K562 (cell line): ENCODE measurements at regions not wholly inside any gene's neighbourhood (a gene's known extent, or its start where the extent isn't known, plus 50 kb on each side); places are given as distances from the start of the nearest gene placed in this dataset.

ENCODE experiments used
- ATAC-seq: fragments of 200-7000 bp; cut with Tn5 transposase; 3 replicates; pipeline ENCODE4 v1.9.1; 2020; ENCODE audit warnings: moderate library complexity
- BruUV-seq: library from RNA; stranded (reverse); fragments of 400-500 nt; replicated peaks from 2 replicates; lab custom pipeline; 2021; lab: Mats Ljungman, UMichigan
- CTCF ChIA-PET: fragments of 300-600 bp; formaldehyde crosslinking; extraction: SDS; loops from one replicate; lab custom pipeline; 2021; ENCODE audit warnings: low intra/inter-chr PET ratio; lab: Yijun Ruan, JAX
- POLR2A ChIA-PET: fragments of 300-600, 350-650 bp; sonication (Branson Sonifier 250); formaldehyde crosslinking; extraction: SDS; loops from one replicate; lab custom pipeline; 2021; ENCODE audit warnings: antibody characterized with exemption, inconsistent platforms; lab: Yijun Ruan, JAX
- DNase-seq, 4 experiments: peaks; one replicate each; pipeline versions ENCODE4 v3.0.0 to v3.0.0-alpha.2; 2011 to 2018; ENCODE audit warnings: low spot score in 3 of 4, mixed read lengths in 3 of 4; ENCODE audit errors: extremely low read depth in 1 of 4
- FAIRE-seq: peaks from 2 replicates; lab custom pipeline; 2011; peaks lifted over from hg19 to GRCh38; lab: Jason Lieb, UNC
- H2AFZ ChIP-seq: 2 replicates; pipeline ENCODE4 v1.6.0; 2011; ENCODE audit warnings: low read depth, low read length, control low read depth, inconsistent platforms
- H3K27ac ChIP-seq: fragments of 200-600 bp; 3 replicates; pipeline ENCODE4 v1.8.0; 2011; ENCODE audit warnings: low read depth, mild to moderate bottlenecking, control low read depth, inconsistent platforms, low read length, moderate library complexity, mixed read lengths; ENCODE audit errors: extremely low read depth
- H3K27me3 ChIP-seq, 2 experiments: fragments of 300-600 bp in 1 of 2; 2 replicates in 1 of 2; 3 replicates in 1 of 2; pipeline versions ENCODE4 v1.6.0 to v1.8.0; 2011; ENCODE audit warnings: inconsistent platforms in 2 of 2, low read length in 2 of 2, mild to moderate bottlenecking in 1 of 2, mixed read lengths in 1 of 2, moderate library complexity in 1 of 2; ENCODE audit not compliant: control insufficient read depth in 2 of 2, insufficient read depth in 2 of 2
- H3K36me3 ChIP-seq: fragments of 300-600 bp; 3 replicates; pipeline ENCODE4 v1.8.0; 2011; ENCODE audit warnings: mild to moderate bottlenecking, low read length, inconsistent platforms; ENCODE audit not compliant: control insufficient read depth, insufficient read depth
- H3K4me1 ChIP-seq, 2 experiments: fragments of 200-600 bp in 1 of 2; replicated peaks in 1 of 2; 2 replicates in 1 of 2; 3 replicates in 1 of 2; pipeline versions ENCODE4 v1.5.1 to v1.8.0; 2011; ENCODE audit warnings: inconsistent platforms in 2 of 2, low read length in 2 of 2, mild to moderate bottlenecking in 1 of 2, mixed read lengths in 1 of 2, moderate library complexity in 1 of 2; ENCODE audit not compliant: control insufficient read depth in 2 of 2, insufficient read depth in 2 of 2
- H3K4me2 ChIP-seq: 2 replicates; pipeline ENCODE4 v1.6.1; 2011; ENCODE audit warnings: low read length, control low read depth, inconsistent platforms, mixed read lengths; ENCODE audit not compliant: insufficient read depth
- H3K4me3 ChIP-seq: fragments of 200-600 bp; sonication (generic), shearing (Covaris generic); 2 replicates; pipeline ENCODE4 v1.5.1; 2016; ENCODE audit warnings: control low read depth, inconsistent platforms
- H3K79me2 ChIP-seq: fragments of 200-600 bp; 3 replicates; pipeline ENCODE4 v1.8.0; 2011; ENCODE audit warnings: low read length, inconsistent platforms; ENCODE audit not compliant: control insufficient read depth, insufficient read depth
- H3K9ac ChIP-seq, 2 experiments: 2 replicates each; pipeline versions ENCODE4 v1.6.0 to v1.6.1; 2011; ENCODE audit warnings: low read depth in 2 of 2, low read length in 2 of 2, control low read depth in 1 of 2, inconsistent platforms in 1 of 2, mild to moderate bottlenecking in 1 of 2, mixed read lengths in 1 of 2; ENCODE audit not compliant: insufficient read depth in 1 of 2
- H3K9me1 ChIP-seq: one replicate; pipeline ENCODE4 v1.6.0; 2011; ENCODE audit warnings: inconsistent platforms, mild to moderate bottlenecking, low read length, moderate library complexity; ENCODE audit not compliant: control insufficient read depth, insufficient read depth
- H3K9me3 ChIP-seq: replicated peaks from 2 replicates; pipeline ENCODE4 v1.5.1; 2011; ENCODE audit warnings: low read depth, low read length, inconsistent platforms; ENCODE audit not compliant: control insufficient read depth, insufficient read depth
- H4K20me1 ChIP-seq: replicated peaks from 2 replicates; pipeline ENCODE4 v1.6.1; 2011; ENCODE audit warnings: low read length, inconsistent platforms, mixed read lengths; ENCODE audit not compliant: control insufficient read depth, insufficient read depth
- BDP1 ChIP-seq: IDR thresholded peaks from 3 replicates; pipeline ENCODE4 v1.6.1; 2011; ENCODE audit not compliant: insufficient read length, insufficient read depth
- BRD4 ChIP-seq: fragments of 200-600 bp; sonication (generic); IDR thresholded peaks from 2 replicates; pipeline ENCODE4 v1.6.1; 2017; ENCODE audit warnings: inconsistent platforms
- CREM ChIP-seq: IDR thresholded peaks from 2 replicates; pipeline ENCODE4 v1.6.1; 2014; ENCODE audit warnings: antibody characterized with exemption, low read depth
- CSDE1 ChIP-seq, 2 experiments: fragments of 450-650 bp; IDR thresholded peaks; 2 replicates each; pipeline ENCODE4 v1.6.1; 2016; ENCODE audit warnings: mild to moderate bottlenecking in 1 of 2
- ETV6 ChIP-seq, 3 experiments: fragments of 150-350 bp in 1 of 3; sonication (generic) in 1 of 3; formaldehyde crosslinking in 1 of 3; IDR thresholded peaks; 2 replicates each; pipeline versions ENCODE4 v1.6.1 to v1.8.0; 2014 to 2022; ENCODE audit warnings: borderline replicate concordance in 2 of 3, low read depth in 2 of 3, antibody characterized with exemption in 1 of 3, low read length in 1 of 3, mild to moderate bottlenecking in 1 of 3, missing genetic modification reagents in 1 of 3
- FOSL1 ChIP-seq: fragments of 200-800 bp; sonication (Bioruptor generic); conservative IDR thresholded peaks from 2 replicates; pipeline ENCODE4 v1.6.1; 2016; ENCODE audit warnings: missing genetic modification characterization, missing compliant biosample characterization
- GABPA ChIP-seq: fragments of 200-800 bp; sonication (Bioruptor generic); conservative IDR thresholded peaks from 2 replicates; pipeline ENCODE4 v1.6.1; 2016; ENCODE audit warnings: low read depth, missing genetic modification characterization, missing compliant biosample characterization
- IRF1 ChIP-seq: sonication (generic); formaldehyde crosslinking; IDR thresholded peaks from 2 replicates; pipeline ENCODE4 v1.8.0; 2022; ENCODE audit warnings: missing genetic modification reagents, mild to moderate bottlenecking, borderline replicate concordance
- RBM25 ChIP-seq: fragments of 200-400 bp; formaldehyde crosslinking; IDR thresholded peaks from 2 replicates; pipeline ENCODE4 v1.6.1; 2018; ENCODE audit warnings: low read length, low read depth, moderate library complexity; ENCODE audit not compliant: severe bottlenecking
- SIX5 ChIP-seq, 2 experiments: IDR thresholded peaks; 2 replicates each; pipeline ENCODE4 v1.6.1; 2011; ENCODE audit warnings: low read length in 2 of 2, borderline replicate concordance in 1 of 2, low read depth in 1 of 2, mild to moderate bottlenecking in 1 of 2, moderate library complexity in 1 of 2; ENCODE audit not compliant: insufficient read depth in 1 of 2
- SMARCC2 ChIP-seq: fragments of 450-650 bp; IDR thresholded peaks from 2 replicates; pipeline ENCODE4 v1.6.1; 2017; ENCODE audit warnings: antibody characterized with exemption, moderate library complexity, mild to moderate bottlenecking, low read depth
- TAF9B ChIP-seq: fragments of 450-650 bp; IDR thresholded peaks from 2 replicates; pipeline ENCODE4 v1.6.1; 2018; ENCODE audit warnings: mild to moderate bottlenecking; ENCODE audit not compliant: partially characterized antibody
- WGBS: fragments of 100-300 bp; shearing (Covaris generic); methylation state at CpG from one replicate; pipeline ENCODE4 v1.1.6; 2016; ENCODE audit warnings: low coverage, mixed read lengths; ENCODE audit not compliant: insufficient coverage; ENCODE audit errors: missing lambda C conversion rate; 5-methylcytosine and 5-hydroxymethylcytosine counted together
- in situ Hi-C: fragments of 300-500 bp; cut with MboI; formaldehyde crosslinking; loops from 4 replicates; pipeline ENCODE4 v1.15.0; 2018; ENCODE audit warnings: inconsistent platforms, mixed read lengths
- intact Hi-C: fragments of 100-400 bp; cut with micrococcal nuclease; formaldehyde crosslinking; loops from 2 replicates; pipeline ENCODE4 v1.14.2; 2022
- TF ChIP-seq, protein P1 (sequence below): fragments of 450-650 bp; IDR thresholded peaks from 2 replicates; pipeline ENCODE4 v1.6.1; 2016; ENCODE audit warnings: borderline replicate concordance
- TF ChIP-seq, protein P2 (sequence below): fragments of 450-650 bp; formaldehyde crosslinking; IDR thresholded peaks from 2 replicates; pipeline ENCODE4 v1.4.0; 2020; ENCODE audit warnings: mild to moderate bottlenecking, mixed read lengths
- TF ChIP-seq, protein P3 (sequence below): fragments of 450-650 bp; IDR thresholded peaks from 2 replicates; pipeline ENCODE4 v1.6.1; 2017; ENCODE audit warnings: antibody characterized with exemption

GRCh38 chr3:193943851-193944517 lies 192.0 kb upstream of the HES1 start (continued):
- TF ChIP-seq, protein P1, sequence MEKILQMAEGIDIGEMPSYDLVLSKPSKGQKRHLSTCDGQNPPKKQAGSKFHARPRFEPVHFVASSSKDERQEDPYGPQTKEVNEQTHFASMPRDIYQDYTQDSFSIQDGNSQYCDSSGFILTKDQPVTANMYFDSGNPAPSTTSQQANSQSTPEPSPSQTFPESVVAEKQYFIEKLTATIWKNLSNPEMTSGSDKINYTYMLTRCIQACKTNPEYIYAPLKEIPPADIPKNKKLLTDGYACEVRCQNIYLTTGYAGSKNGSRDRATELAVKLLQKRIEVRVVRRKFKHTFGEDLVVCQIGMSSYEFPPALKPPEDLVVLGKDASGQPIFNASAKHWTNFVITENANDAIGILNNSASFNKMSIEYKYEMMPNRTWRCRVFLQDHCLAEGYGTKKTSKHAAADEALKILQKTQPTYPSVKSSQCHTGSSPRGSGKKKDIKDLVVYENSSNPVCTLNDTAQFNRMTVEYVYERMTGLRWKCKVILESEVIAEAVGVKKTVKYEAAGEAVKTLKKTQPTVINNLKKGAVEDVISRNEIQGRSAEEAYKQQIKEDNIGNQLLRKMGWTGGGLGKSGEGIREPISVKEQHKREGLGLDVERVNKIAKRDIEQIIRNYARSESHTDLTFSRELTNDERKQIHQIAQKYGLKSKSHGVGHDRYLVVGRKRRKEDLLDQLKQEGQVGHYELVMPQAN = no peak
- no peak for TF ChIP-seq GABPA
- no peak for TF ChIP-seq CSDE1 (IDR thresholded peaks at IDR 0.05)
- no peak for TF ChIP-seq RBM25
- TF ChIP-seq TAF9B = no peak
- no peak for TF ChIP-seq FOSL1

DNA sequence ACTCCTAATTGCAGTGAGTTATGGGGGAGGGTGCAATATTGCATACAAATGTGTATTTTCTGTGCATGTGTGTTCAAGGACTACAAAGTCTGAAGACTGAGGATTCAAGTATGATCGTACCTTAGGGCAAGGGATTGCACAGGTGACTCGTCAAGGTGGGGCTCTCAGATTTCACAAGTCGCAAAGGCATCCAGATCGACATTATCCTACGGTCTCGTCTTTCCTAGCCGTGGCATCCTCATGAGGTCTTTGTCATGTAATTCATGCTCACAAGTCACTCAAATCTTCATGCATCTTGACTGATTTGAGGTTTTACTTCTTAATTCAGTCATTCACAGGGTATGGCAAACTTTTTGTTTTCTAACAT lies 191.4 kb upstream of the HES1 start:
- Histone ChIP-seq H3K4me1 (peaks cover 26 to 43% of the 10 kb centered on the region in 2 experiments), H3K9ac (no peak overlapping the region), H4K20me1 (no peaks in the 10 kb centered on the region), H3K79me2 (no peaks in the 10 kb centered on the region), H3K9me1 (no peaks in the 10 kb centered on the region), H3K9me3 (no peaks in the 10 kb centered on the region), H3K27ac (no peak overlapping the region), H3K36me3 (no peaks in the 10 kb centered on the region), H3K4me3 (no peak overlapping the region), H2AFZ (no peak overlapping the region), H3K27me3 (no peaks in the 10 kb centered on the region), H3K4me2 (no peak overlapping the region)
- ChIA-PET CTCF (no interaction called here), POLR2A (interaction anchor here (0.7 to 1.5 kb wide), 4 partner anchors 15 to 160 kb away, joined by 3 to 5 read pairs (median 4); no protein-coding TSS in a partner anchor)
- FAIRE-seq (no peak), DNase-seq (no peak), ATAC-seq (no peak)
- intact Hi-C loops (loop anchor here (10.0 kb wide), 1 partner anchor 370 kb away; no protein-coding TSS in a partner anchor), in situ Hi-C loops (no loop called here)
- 91% methylated on average over 7 of the region's 7 CpGs for WGBS
- no TSS peak for BruUV-seq
- TF ChIP-seq IRF1 (CRISPR knock-in tag) = no peak
- TF ChIP-seq, protein P2, sequence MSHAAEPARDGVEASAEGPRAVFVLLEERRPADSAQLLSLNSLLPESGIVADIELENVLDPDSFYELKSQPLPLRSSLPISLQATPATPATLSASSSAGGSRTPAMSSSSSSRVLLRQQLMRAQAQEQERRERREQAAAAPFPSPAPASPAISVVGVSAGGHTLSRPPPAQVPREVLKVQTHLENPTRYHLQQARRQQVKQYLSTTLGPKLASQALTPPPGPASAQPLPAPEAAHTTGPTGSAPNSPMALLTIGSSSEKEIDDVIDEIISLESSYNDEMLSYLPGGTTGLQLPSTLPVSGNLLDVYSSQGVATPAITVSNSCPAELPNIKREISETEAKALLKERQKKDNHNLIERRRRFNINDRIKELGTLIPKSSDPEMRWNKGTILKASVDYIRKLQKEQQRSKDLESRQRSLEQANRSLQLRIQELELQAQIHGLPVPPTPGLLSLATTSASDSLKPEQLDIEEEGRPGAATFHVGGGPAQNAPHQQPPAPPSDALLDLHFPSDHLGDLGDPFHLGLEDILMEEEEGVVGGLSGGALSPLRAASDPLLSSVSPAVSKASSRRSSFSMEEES (CRISPR knock-in tag) = no peak
- TF ChIP-seq SMARCC2 = no peak
- no peak for TF ChIP-seq BRD4
- TF ChIP-seq, protein P3, sequence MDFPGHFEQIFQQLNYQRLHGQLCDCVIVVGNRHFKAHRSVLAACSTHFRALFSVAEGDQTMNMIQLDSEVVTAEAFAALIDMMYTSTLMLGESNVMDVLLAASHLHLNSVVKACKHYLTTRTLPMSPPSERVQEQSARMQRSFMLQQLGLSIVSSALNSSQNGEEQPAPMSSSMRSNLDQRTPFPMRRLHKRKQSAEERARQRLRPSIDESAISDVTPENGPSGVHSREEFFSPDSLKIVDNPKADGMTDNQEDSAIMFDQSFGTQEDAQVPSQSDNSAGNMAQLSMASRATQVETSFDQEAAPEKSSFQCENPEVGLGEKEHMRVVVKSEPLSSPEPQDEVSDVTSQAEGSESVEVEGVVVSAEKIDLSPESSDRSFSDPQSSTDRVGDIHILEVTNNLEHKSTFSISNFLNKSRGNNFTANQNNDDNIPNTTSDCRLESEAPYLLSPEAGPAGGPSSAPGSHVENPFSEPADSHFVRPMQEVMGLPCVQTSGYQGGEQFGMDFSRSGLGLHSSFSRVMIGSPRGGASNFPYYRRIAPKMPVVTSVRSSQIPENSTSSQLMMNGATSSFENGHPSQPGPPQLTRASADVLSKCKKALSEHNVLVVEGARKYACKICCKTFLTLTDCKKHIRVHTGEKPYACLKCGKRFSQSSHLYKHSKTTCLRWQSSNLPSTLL = no peak
- no peak for TF ChIP-seq SIX5 (IDR thresholded peaks at IDR 0.05; ENCODE audit: borderline replicate concordance in 1 of 2, insufficient read depth in 1 of 2, low read depth in 1 of 2, low read length in 2 of 2)
- TF ChIP-seq ETV6 (IDR thresholded peaks at IDR 0.05; ENCODE audit: borderline replicate concordance in 1 of 2, low read depth in 2 of 2, low read length in 1 of 2) = no peak
- no peak for TF ChIP-seq ETV6 (CRISPR knock-in tag; IDR thresholded peaks at IDR 0.05; ENCODE audit: borderline replicate concordance)
- TF ChIP-seq BDP1 = no peak
- TF ChIP-seq CREM = no peak
